ENCODE measurements at regions not wholly inside any gene's neighbourhood (a gene's known extent, or its start where the extent isn't known, plus 50 kb on each side); places are given as distances from the start of the nearest gene placed in this dataset.

GRCh38 chr1:196102826-196103225, 505.4 kb downstream of the KCNT2 start:
- Histone ChIP-seq H3K4me1 (ENCODE audit: control insufficient read depth, low read length) (no peaks in the 10 kb centered on the region), H3K9me2 (replicated peaks; ENCODE audit: control insufficient read depth, low read length) (no peaks in the 10 kb centered on the region), H3K4me3 (ENCODE audit: low read length) (no peak overlapping the region), H3K79me2 (ENCODE audit: control insufficient read depth, low read length) (no peaks in the 10 kb centered on the region), H3F3A (ENCODE audit: control insufficient read depth, insufficient read depth) (no peaks in the 10 kb centered on the region), H3K4me2 (ENCODE audit: low read length) (no peak overlapping the region), H3K27ac (ENCODE audit: low read depth, low read length) (no peak overlapping the region), H3K36me3 (ENCODE audit: control insufficient read depth, low read length) (no peaks in the 10 kb centered on the region), H3K9me3 (ENCODE audit: control insufficient read depth, insufficient read depth, low read length) (peaks cover 10% of the 10 kb centered on the region; the same call in 1 of the 2 replicates), H3K27me3 (ENCODE audit: control insufficient read depth, low read length) (no peaks in the 10 kb centered on the region), H4K20me1 (ENCODE audit: control insufficient read depth, insufficient read depth, low read depth, low read length) (no peaks in the 10 kb centered on the region)
- TF ChIP-seq EZH2phosphoT487 (IDR thresholded peaks at IDR 0.05; ENCODE audit: borderline replicate concordance, low read length) (no peak), CTCF (IDR thresholded peaks at IDR 0.05; ENCODE audit: low read depth, low read length, poor library complexity, severe bottlenecking) (no peak)

- H4K20me1 ChIP-seq (ENCODE audit: control insufficient read depth, insufficient read depth, low read depth, low read length) = no peaks in the 10 kb centered on the region
- H3K9me2 ChIP-seq (replicated peaks; ENCODE audit: control insufficient read depth, low read length) = no peaks in the 10 kb centered on the region
- no peak overlapping the region for H3K4me2 ChIP-seq (ENCODE audit: low read length)
- TF ChIP-seq CTCF (IDR thresholded peaks at IDR 0.05; ENCODE audit: low read depth, low read length, poor library complexity, severe bottlenecking) (no peak), EZH2phosphoT487 (IDR thresholded peaks at IDR 0.05; ENCODE audit: borderline replicate concordance, low read length) (no peak)
- no peaks in the 10 kb centered on the region for H3K27me3 ChIP-seq (ENCODE audit: control insufficient read depth, low read length)
- H3K4me1 ChIP-seq (ENCODE audit: control insufficient read depth, low read length) = no peaks in the 10 kb centered on the region
- H3F3A ChIP-seq (ENCODE audit: control insufficient read depth, insufficient read depth) = no peaks in the 10 kb centered on the region
- H3K36me3 ChIP-seq (ENCODE audit: control insufficient read depth, low read length) = no peaks in the 10 kb centered on the region
- peaks cover 10% of the 10 kb centered on the region; the same call in 1 of the 2 replicates for H3K9me3 ChIP-seq (ENCODE audit: control insufficient read depth, insufficient read depth, low read length)
- no peak overlapping the region for H3K4me3 ChIP-seq (ENCODE audit: low read length)
- H3K27ac ChIP-seq (ENCODE audit: low read depth, low read length) = no peak overlapping the region
- H3K79me2 ChIP-seq (ENCODE audit: control insufficient read depth, low read length) = no peaks in the 10 kb centered on the region
Measured at GRCh38 chr1:196098000-196098399, 510.2 kb downstream of the KCNT2 start.

- no peak overlapping the region for H3K4me2 ChIP-seq (ENCODE audit: low read length)
- TF ChIP-seq CTCF (IDR thresholded peaks at IDR 0.05; ENCODE audit: low read depth, low read length, poor library complexity, severe bottlenecking) (no peak), EZH2phosphoT487 (IDR thresholded peaks at IDR 0.05; ENCODE audit: borderline replicate concordance, low read length) (no peak)
- no peaks in the 10 kb centered on the region for H3K36me3 ChIP-seq (ENCODE audit: control insufficient read depth, low read length)
- no peaks in the 10 kb centered on the region for H3K79me2 ChIP-seq (ENCODE audit: control insufficient read depth, low read length)
- H4K20me1 ChIP-seq (ENCODE audit: control insufficient read depth, insufficient read depth, low read depth, low read length) = no peaks in the 10 kb centered on the region
- H3K9me2 ChIP-seq (replicated peaks; ENCODE audit: control insufficient read depth, low read length) = no peaks in the 10 kb centered on the region
- H3F3A ChIP-seq (ENCODE audit: control insufficient read depth, insufficient read depth) = no peaks in the 10 kb centered on the region
- H3K4me1 ChIP-seq (ENCODE audit: control insufficient read depth, low read length) = no peaks in the 10 kb centered on the region
- H3K4me3 ChIP-seq (ENCODE audit: low read length) = no peak overlapping the region
- H3K27me3 ChIP-seq (ENCODE audit: control insufficient read depth, low read length) = no peaks in the 10 kb centered on the region
- no peaks in the 10 kb centered on the region; the same call in 1 of the 2 replicates for H3K9me3 ChIP-seq (ENCODE audit: control insufficient read depth, insufficient read depth, low read length)
- H3K27ac ChIP-seq (ENCODE audit: low read depth, low read length) = no peak overlapping the region
Measured at GRCh38 chr1:196094821-196095220, 513.4 kb downstream of the KCNT2 start.
